ENCODE measurements at regions not wholly inside any gene's neighbourhood (a gene's known extent, or its start where the extent isn't known, plus 50 kb on each side); places are given as distances from the start of the nearest gene placed in this dataset.

- TF ChIP-seq ZNF484 (CRISPR knock-in tag; IDR thresholded peaks at IDR 0.05; ENCODE audit: borderline replicate concordance, low read depth) = no peak
Measured at GRCh38 chr11:12602421-12602820, 71.8 kb upstream of the TEAD1 start (continued).

GRCh38 chr11:12603143-12604088 is 70.8 kb upstream of the TEAD1 start:
- POLR2A ChIA-PET = no interaction called here
- no peak for ATAC-seq

GRCh38 chr11:12604557-12605153 is 69.6 kb upstream of the TEAD1 start:
- Histone ChIP-seq H3K9me3 (ENCODE audit: low read length) (no peaks in the 10 kb centered on the region), H2AFZ (ENCODE audit: low read length) (no peak overlapping the region), H3K4me3 (replicated peaks in 1 of 3; ENCODE audit: insufficient read depth in 1 of 3, low read depth in 2 of 3, low read length in 3 of 3) (no peak overlapping the region), H3K27ac (ENCODE audit: extremely low read length, insufficient read depth, low read length) (no peak overlapping the region), H3K27me3 (ENCODE audit: control insufficient read depth in 1 of 2, insufficient read depth in 2 of 2, low read length in 2 of 2) (no peaks in the 10 kb centered on the region), H3K4me1 (ENCODE audit: insufficient read depth, low read length) (peaks cover 15% of the 10 kb centered on the region), H3K4me2 (ENCODE audit: low read depth, low read length) (no peak overlapping the region), H3K79me2 (ENCODE audit: insufficient read depth, low read length) (no peaks in the 10 kb centered on the region), H3K36me3 (replicated peaks in 1 of 2; ENCODE audit: control insufficient read depth in 1 of 2, insufficient read depth in 2 of 2, low read length in 2 of 2) (no peaks in the 10 kb centered on the region), H3K9ac (ENCODE audit: insufficient read depth, low read depth, low read length) (no peak overlapping the region), H4K20me1 (ENCODE audit: insufficient read depth, low read length) (no peaks in the 10 kb centered on the region)
- ATAC-seq (no peak), FAIRE-seq (no peak), DNase-seq (ENCODE audit: low spot score) (no peak)
- CTCF ChIA-PET (ENCODE audit: low intra/inter-chr PET ratio, low total read pairs) = no interaction called here
- no TSS peak for BruUV-seq (replicated peaks)
- in situ Hi-C loops (cut with HindIII; ENCODE audit: extremely low pct_ligation_motif_present, low pct_unique_long_range_greater_than_20kb) (loop anchor here (5.0 kb wide), 1 partner anchor 288 kb away; no protein-coding TSS in a partner anchor), intact Hi-C loops (cut with micrococcal nuclease; ENCODE audit: unreplicated experiment) (no loop called here)
- POLR2A ChIA-PET = no interaction called here
- 17% methylated on average over 1 of the region's 1 CpG for WGBS (ENCODE audit: low lambda C conversion rate)
- no peak for TF ChIP-seq ZNF225 (CRISPR knock-in tag; IDR thresholded peaks at IDR 0.05)
- no peak for TF ChIP-seq SALL1 (CRISPR knock-in tag; IDR thresholded peaks at IDR 0.05)
- no peak for TF ChIP-seq CCAR2 (optimal IDR thresholded peaks at IDR 0.05; ENCODE audit: low read depth, low read length)
- TF ChIP-seq ARID3A (IDR thresholded peaks at IDR 0.05; ENCODE audit: low read depth, low read length) = no peak
- TF ChIP-seq AKAP8 (CRISPR knock-in tag; IDR thresholded peaks at IDR 0.05) = no peak
- no peak for TF ChIP-seq HNF4A (CRISPR knock-in tag; IDR thresholded peaks at IDR 0.05)
- TF ChIP-seq ZBTB10 (CRISPR knock-in tag; IDR thresholded peaks at IDR 0.05; ENCODE audit: borderline replicate concordance) = no peak

More at GRCh38 chr11:12603143-12604088, 70.8 kb upstream of the TEAD1 start:
- no peak overlapping the region for H3K4me2 ChIP-seq (ENCODE audit: low read depth, low read length)
- no peak overlapping the region for H3K27ac ChIP-seq (ENCODE audit: extremely low read length, insufficient read depth, low read length)
- peaks cover 26% of the 10 kb centered on the region for H3K4me1 ChIP-seq (ENCODE audit: insufficient read depth, low read length)
- H3K9ac ChIP-seq (ENCODE audit: insufficient read depth, low read depth, low read length) = no peak overlapping the region
- no peak overlapping the region for H3K4me3 ChIP-seq (replicated peaks in 1 of 3; ENCODE audit: insufficient read depth in 1 of 3, low read depth in 2 of 3, low read length in 3 of 3)
- no peaks in the 10 kb centered on the region for H3K79me2 ChIP-seq (ENCODE audit: insufficient read depth, low read length)
- H3K9me3 ChIP-seq (ENCODE audit: low read length) = no peaks in the 10 kb centered on the region
- CTCF ChIA-PET (ENCODE audit: low intra/inter-chr PET ratio, low total read pairs) = no interaction called here
- no TSS peak for BruUV-seq (replicated peaks)
- no peak overlapping the region for H2AFZ ChIP-seq (ENCODE audit: low read length)
- no peaks in the 10 kb centered on the region for H3K36me3 ChIP-seq (replicated peaks in 1 of 2; ENCODE audit: control insufficient read depth in 1 of 2, insufficient read depth in 2 of 2, low read length in 2 of 2)
- 45% methylated on average over 3 of the region's 3 CpGs for WGBS (ENCODE audit: low lambda C conversion rate)
- FAIRE-seq (no peak), DNase-seq (ENCODE audit: low spot score) (no peak)
- no peaks in the 10 kb centered on the region for H3K27me3 ChIP-seq (ENCODE audit: control insufficient read depth in 1 of 2, insufficient read depth in 2 of 2, low read length in 2 of 2)
- intact Hi-C loops (cut with micrococcal nuclease; ENCODE audit: unreplicated experiment) = no loop called here
- TF ChIP-seq ZNF772 (CRISPR knock-in tag; IDR thresholded peaks at IDR 0.05) = no peak
- in situ Hi-C loops (cut with HindIII; ENCODE audit: extremely low pct_ligation_motif_present, low pct_unique_long_range_greater_than_20kb) = loop anchor here (5.0 kb wide), 1 partner anchor 289 kb away; no protein-coding TSS in a partner anchor
- no peaks in the 10 kb centered on the region for H4K20me1 ChIP-seq (ENCODE audit: insufficient read depth, low read length)

Data from HepG2 (cell line).